Daoy (cell line): ENCODE measurements at regions not wholly inside any gene's neighbourhood (a gene's known extent, or its start where the extent isn't known, plus 50 kb on each side); places are given as distances from the start of the nearest gene placed in this dataset.
"Not testable (repeated sequence)": the region's sequence is repeated elsewhere in the genome, so short reads cannot be mapped to it uniquely, and the experiment has no call there.

Source experiments
- DNase-seq: peaks from one replicate; pipeline ENCODE4 v3.0.0-alpha.2; 2015; ENCODE audit warnings: low read depth

- no peak for DNase-seq
Measured at GRCh38 chr12:124384299-124384894, 89.5 kb downstream of the RFLNA start.

DNA sequence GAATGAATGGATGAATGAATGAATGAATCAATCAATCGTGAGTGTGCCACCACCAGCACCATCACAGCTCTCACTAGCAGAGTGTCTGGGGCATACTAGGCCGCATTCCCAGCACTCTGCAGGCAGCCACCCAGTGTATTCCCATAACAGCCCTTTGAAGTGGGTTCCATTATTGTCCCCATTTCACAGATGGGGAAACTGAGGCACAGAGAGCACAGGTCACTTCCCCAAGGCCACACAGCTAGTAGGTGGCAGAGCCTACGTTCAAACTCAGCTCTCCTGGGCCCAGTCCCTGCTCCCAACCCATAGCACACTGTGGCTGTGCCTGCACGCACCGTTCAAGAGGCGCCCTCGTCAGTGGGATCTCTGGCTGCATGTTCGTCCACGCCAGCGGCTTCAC, 88.1 kb downstream of the RFLNA start:
- no peak for DNase-seq

DNA sequence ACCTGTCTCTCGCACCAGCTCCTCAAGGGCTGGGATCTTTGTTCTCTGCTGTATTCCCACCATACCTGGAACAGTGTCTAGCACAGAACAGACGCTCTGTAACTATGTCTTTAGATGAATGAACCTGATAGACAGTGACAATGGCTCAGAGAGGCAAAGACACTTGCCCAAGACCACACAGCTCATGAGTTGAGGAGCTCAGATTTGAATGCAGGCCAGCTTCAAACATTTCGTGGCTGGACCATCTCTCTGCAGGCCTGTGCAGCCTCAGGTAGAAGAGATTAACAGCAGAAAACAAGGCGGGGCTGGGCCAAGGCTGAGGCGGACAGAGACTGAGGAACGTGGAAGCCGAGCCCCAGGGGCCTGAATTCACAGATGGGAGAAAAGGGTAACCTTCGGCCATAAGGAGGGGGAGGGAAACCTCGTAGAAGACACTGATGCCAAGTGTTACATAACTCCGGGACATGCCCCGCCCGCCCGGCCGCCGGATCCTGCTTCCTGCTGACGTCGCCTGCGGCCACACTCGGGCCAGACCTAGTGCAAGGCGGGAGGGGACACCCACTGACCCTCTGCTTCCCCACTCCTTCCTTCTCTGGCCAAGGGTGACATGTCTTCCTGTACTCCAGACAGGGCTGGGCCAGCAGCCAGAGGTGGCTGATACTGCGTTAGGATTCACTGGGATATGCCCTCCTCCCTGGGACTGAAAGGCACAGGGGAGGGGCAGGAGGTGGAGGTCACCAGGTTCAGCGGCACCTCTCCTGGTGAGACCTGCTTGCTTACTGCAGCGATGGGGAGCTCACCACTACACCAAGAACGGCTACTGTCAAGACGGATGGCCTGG, 86.8 kb downstream of the RFLNA start:
- peak; percentile 47 for DNase-seq

GRCh38 chr12:124380796-124381455, 86.0 kb downstream of the RFLNA start:
- peak; percentile 46 for DNase-seq

DNA sequence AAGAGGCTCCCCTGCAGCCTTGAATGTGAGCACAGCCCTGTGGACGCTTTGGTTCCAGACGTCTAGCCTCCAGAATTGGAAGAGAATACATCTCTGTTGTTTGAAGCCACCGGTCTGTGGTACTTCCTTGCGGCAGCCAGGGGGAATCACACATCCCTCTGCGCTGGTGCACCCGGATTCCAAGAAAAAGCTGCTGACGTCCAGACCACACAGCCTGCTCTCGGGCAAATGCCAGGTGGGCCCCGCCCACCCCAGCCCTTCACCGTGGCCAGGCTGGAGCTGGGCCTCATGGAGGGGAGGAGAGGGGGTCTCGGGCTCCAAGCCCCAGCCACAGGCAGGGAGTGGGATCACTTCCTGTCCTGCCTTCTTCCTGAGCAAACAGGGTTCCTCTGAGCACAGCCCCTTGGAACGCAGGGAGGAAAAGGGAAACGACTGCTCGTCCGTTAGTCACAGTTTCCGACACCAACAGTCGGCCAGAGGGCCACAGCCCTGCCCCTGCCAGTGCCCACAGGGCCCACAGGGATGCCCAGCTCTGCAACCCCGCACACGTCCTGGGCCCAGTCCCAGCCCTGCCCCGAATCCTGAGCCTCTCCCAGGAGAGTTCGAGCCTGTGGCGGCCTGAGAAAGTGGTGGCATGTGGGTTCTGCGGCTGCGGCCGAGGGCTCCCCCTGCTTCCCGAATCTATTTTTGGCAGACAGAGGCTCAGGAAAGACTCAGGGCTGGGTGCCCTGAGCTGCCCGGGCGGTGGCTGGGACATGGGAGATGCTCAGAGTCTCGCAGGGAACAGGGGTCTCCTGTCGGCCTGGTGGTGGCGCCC, 85.3 kb downstream of the RFLNA start:
- DNase-seq = peak; percentile 92

GRCh38 chr12:124379379-124379937, 84.6 kb downstream of the RFLNA start:
- no peak for DNase-seq

DNA sequence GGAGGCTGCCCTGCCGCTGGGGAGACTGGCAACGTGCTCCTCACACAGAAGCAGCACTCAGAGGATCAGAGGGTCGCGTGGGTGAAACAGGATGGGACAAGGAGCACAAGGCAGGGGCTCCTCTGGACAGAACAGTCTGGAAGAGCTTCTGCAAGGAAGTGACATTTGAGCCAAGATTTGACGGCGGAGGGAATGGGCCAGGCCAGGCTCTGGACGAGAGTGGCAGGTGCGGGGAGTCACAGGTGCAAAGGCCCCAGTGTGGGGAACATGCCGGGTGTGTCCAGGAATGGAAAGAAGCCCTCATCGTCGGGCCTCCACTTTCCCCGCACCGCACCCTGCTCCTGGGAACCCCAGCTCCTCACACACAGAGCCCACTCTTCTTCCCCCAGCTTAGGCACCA, 84.0 kb downstream of the RFLNA start:
- DNase-seq = no peak

GRCh38 chr12:124377981-124378509, 83.2 kb downstream of the RFLNA start:
- no peak for DNase-seq

DNA sequence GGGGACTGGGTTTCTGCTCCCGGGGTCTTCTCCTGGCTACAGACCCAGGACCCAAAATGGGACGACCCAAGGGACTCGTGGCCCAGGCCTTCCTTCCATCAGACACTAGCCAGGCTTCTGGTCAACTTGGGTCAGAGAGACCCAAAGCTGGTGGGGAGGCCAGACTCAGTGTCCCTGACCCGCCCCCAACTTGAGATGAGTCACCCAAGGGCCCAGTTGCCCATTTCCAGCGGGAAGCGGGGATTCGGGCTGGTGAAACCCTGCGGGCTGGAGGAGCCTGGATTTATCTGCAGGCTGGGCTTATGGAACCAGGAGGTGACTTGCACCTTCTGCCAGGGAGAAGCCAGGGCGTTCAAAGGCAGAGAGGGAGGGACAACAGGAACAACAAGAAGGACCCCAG, 81.5 kb downstream of the RFLNA start:
- no peak for DNase-seq

GRCh38 chr12:124375789-124376175, 80.9 kb downstream of the RFLNA start:
- DNase-seq = no peak

- no peak for DNase-seq
Measured at GRCh38 chr12:124375141-124375788, 80.4 kb downstream of the RFLNA start.

DNA sequence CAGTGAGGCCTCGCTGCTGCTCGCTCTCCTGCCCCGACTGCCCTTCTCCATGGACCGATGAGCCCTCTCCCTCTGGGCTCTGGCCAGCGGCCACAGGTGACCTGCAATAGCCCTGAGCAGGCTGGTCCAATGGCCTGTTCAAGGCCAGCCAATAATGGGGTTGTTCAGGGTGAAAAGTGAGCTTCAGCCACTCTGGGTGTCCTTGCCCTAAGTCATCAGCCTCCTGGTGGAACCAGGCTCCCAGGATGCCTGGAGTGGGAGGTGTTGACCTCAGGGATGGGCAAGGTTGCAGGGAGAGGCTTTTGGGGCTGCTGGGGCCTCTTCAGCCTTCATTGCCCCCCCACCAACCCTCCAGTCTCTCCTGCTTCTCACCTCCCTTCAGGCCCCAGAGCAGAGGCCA, 79.7 kb downstream of the RFLNA start:
- DNase-seq = no peak

- DNase-seq = no peak
Measured at GRCh38 chr12:124374147-124374546, 79.3 kb downstream of the RFLNA start.

GRCh38 chr12:124373701-124374100, 78.8 kb downstream of the RFLNA start:
- not testable (repeated sequence) for DNase-seq

- no peak for DNase-seq
Measured at GRCh38 chr12:124372831-124373230, 77.9 kb downstream of the RFLNA start.

DNA sequence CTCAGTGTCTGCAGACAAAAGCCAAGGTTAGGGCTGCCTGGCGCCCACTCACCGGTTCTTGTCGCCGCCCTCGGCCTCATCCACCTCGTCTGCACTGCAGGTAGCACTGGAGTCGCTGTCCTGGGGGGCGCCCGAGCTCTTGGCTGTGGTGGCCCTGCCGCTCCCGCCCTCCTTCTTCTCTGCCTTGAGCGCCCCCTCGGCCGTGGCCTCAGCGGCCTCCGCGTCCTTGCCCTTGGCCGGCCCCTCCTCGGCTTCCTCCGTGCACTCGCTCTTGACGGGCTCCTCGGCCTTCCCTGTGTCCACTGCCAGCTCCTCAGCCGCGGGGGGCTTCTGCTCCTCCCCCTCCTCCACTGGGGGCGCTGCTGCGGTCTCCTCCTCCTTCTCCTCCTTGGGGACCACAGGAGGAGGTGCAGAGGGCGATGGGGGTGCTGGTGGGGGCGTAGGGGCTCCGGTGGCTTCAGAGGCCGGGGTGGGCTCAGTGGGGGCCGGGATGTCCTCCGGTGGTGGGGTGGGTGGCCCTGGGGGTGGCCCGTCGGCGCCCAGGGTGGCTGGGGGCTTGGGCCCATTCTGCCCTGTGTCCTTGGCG, 77.2 kb downstream of the RFLNA start:
- DNase-seq = no peak

DNA sequence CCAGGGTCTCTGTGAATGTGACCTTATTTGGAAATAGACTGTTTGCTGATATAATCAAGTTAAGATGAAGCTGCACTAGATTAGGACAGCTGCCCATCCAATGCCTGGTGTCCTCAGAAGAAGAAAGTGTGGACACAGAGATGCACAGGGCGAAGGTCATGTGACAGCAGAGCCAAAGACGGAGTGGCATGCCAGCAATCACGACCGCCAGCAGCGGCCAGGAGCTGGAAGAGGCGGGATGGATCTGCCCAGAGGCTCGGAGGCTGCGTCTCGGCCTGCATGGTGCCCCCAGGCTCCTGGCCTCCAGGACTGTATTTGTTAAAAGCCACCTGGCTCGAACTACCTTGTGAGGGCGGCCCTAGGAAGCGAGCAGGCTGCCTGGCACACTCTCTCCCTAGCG, 76.5 kb downstream of the RFLNA start:
- no peak for DNase-seq

DNA sequence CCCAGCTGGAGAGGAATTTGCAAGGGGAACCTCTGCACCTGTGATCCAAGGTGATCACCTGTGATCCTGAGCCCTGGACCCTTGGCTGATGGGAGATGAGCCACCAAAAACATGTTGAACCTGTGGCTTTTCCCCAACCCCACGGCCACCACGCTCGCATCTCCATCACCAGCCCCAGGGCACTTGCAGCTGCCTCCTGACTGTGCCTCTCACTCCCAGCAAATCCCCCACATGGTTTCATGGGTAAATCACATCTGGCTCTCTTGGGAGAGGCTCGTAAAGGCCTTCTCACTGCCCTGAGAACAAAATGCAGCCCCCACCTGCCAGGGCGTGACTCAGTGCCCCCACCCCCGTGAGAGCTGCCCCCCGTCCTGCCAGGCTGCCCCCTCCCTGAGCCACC, 76.0 kb downstream of the RFLNA start:
- no peak for DNase-seq

DNA sequence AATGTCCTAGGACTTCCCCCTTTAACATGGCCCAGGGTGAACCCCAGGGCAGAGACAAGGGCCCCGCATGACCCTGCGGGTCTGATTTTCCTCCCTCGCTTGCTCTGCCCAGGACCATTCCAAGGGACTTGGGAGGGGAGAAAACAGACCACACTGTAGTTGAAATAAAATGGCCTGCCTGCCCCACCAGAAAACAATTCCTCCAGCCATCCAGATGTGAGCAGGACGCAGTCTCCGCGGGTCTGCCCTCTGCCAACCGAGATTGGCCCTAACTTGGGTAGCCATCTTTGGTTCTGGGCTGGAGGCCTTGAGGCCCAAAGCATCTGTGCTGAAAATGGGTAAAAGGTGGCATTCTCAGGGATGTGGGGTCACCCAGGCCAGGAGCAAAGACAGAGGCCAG, 75.5 kb downstream of the RFLNA start:
- DNase-seq = no peak

DNA sequence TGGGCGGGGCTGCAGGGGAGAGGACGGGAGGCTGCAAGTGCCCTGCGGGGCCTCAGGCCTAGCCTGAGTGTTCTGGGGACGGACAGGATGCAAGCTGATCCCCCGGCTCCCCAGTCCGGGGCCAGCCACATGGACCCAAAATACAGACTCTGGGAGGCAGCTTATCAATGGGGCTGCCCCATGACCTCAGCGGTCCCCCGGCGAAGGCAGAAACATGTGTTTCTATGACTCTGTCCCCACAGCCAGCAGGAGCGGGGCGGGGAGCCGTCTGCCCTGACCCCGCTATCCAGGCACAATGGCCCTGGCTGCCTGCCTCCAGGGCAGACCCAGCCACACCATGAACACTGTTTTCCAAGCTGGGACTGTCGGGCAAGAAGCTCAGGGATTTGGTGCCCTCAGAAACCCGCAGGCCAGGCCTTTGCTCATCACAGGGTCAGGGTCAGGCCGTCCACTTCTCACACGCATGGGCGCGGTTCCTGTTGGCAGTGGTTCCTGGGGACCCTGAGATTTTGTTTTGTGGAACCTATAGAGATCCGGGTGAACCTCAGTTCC, 75.0 kb downstream of the RFLNA start:
- no peak for DNase-seq
